ENCODE measurements at regions not wholly inside any gene's neighbourhood (a gene's known extent, or its start where the extent isn't known, plus 50 kb on each side); places are given as distances from the start of the nearest gene placed in this dataset.
"Not testable (repeated sequence)": the region's sequence is repeated elsewhere in the genome, so short reads cannot be mapped to it uniquely, and the experiment has no call there.

- DNase-seq (ENCODE audit: low spot score): no peak
- no peak for TF ChIP-seq CTCF (IDR thresholded peaks at IDR 0.05; ENCODE audit: extremely low read depth, missing control alignments)
Measured at GRCh38 chr4:36610628-36611027, 329.2 kb downstream of the DTHD1 start.

- DNase-seq (ENCODE audit: low spot score): not testable (repeated sequence)
Measured at GRCh38 chr4:36613142-36613541, 331.7 kb downstream of the DTHD1 start.

- DNase-seq (ENCODE audit: low spot score): no peak
- TF ChIP-seq CTCF (IDR thresholded peaks at IDR 0.05; ENCODE audit: extremely low read depth, missing control alignments): no peak
Measured at GRCh38 chr4:36614011-36614410, 332.6 kb downstream of the DTHD1 start.

- DNase-seq (ENCODE audit: low spot score): no peak
- TF ChIP-seq CTCF (IDR thresholded peaks at IDR 0.05; ENCODE audit: extremely low read depth, missing control alignments): no peak
Measured at GRCh38 chr4:36618102-36618501, 336.7 kb downstream of the DTHD1 start.

GRCh38 chr4:36624030-36624429 is 342.6 kb downstream of the DTHD1 start:
- no peak for DNase-seq (ENCODE audit: low spot score)

GRCh38 chr4:36638273-36638811 is 356.9 kb downstream of the DTHD1 start:
- TF ChIP-seq CTCF (IDR thresholded peaks at IDR 0.05; ENCODE audit: extremely low read depth, missing control alignments): no peak
- DNase-seq (ENCODE audit: low spot score): no peak

More at GRCh38 chr4:36624030-36624429, 342.6 kb downstream of the DTHD1 start:
- TF ChIP-seq CTCF (IDR thresholded peaks at IDR 0.05; ENCODE audit: extremely low read depth, missing control alignments): no peak

GRCh38 chr4:36640876-36641275 is 359.5 kb downstream of the DTHD1 start:
- DNase-seq (ENCODE audit: low spot score): no peak
- TF ChIP-seq CTCF (IDR thresholded peaks at IDR 0.05; ENCODE audit: extremely low read depth, missing control alignments): no peak

- peak; percentile 49 for DNase-seq (ENCODE audit: low spot score)
- TF ChIP-seq CTCF (IDR thresholded peaks at IDR 0.05; ENCODE audit: extremely low read depth, missing control alignments): no peak
Measured at GRCh38 chr4:36651253-36651652, 369.8 kb downstream of the DTHD1 start.
